HG03135 (cell line): ENCODE measurements at regions not wholly inside any gene's neighbourhood (a gene's known extent, or its start where the extent isn't known, plus 50 kb on each side); places are given as distances from the start of the nearest gene placed in this dataset.
"Not testable (repeated sequence)": the region's sequence is repeated elsewhere in the genome, so short reads cannot be mapped to it uniquely, and the experiment has no call there.

ENCODE experiments used
- ATAC-seq: cut with Tn5 transposase; IDR thresholded peaks from one replicate; pipeline ENCODE4 v1.9.1; 2021; ENCODE audit warnings: mild to moderate bottlenecking, moderate library complexity; ENCODE audit not compliant: unreplicated experiment

- ATAC-seq: no peak
These were observed 757.1 kb upstream of the ADGRL3 start for GRCh38 chr4:60443068-60443467.

- no peak for ATAC-seq
These were observed 756.3 kb upstream of the ADGRL3 start for GRCh38 chr4:60443796-60444195.

GRCh38 chr4:60450054-60450453 lies 750.1 kb upstream of the ADGRL3 start:
- no peak for ATAC-seq

GRCh38 chr4:60452266-60452665 lies 747.9 kb upstream of the ADGRL3 start:
- no peak for ATAC-seq

GRCh38 chr4:60455380-60455779 lies 744.7 kb upstream of the ADGRL3 start:
- ATAC-seq: no peak

GRCh38 chr4:60461551-60461950 lies 738.6 kb upstream of the ADGRL3 start:
- ATAC-seq: no peak

GRCh38 chr4:60463857-60464502 lies 736.1 kb upstream of the ADGRL3 start:
- no peak for ATAC-seq

- ATAC-seq: no peak
These were observed 717.2 kb upstream of the ADGRL3 start for GRCh38 chr4:60482921-60483351.

GRCh38 chr4:60485276-60485675 lies 714.9 kb upstream of the ADGRL3 start:
- ATAC-seq: no peak

- ATAC-seq: not testable (repeated sequence)
These were observed 712.9 kb upstream of the ADGRL3 start for GRCh38 chr4:60487118-60487761.

- no peak for ATAC-seq
These were observed 699.3 kb upstream of the ADGRL3 start for GRCh38 chr4:60500810-60501209.

GRCh38 chr4:60502733-60503132 lies 697.4 kb upstream of the ADGRL3 start:
- ATAC-seq: no peak

GRCh38 chr4:60506061-60506460 lies 694.1 kb upstream of the ADGRL3 start:
- ATAC-seq: no peak

GRCh38 chr4:60522265-60522664 lies 677.9 kb upstream of the ADGRL3 start:
- no peak for ATAC-seq

- no peak for ATAC-seq
These were observed 668.2 kb upstream of the ADGRL3 start for GRCh38 chr4:60531776-60532379.

GRCh38 chr4:60544981-60545380 lies 655.1 kb upstream of the ADGRL3 start:
- ATAC-seq: no peak

GRCh38 chr4:60562334-60562733 lies 637.8 kb upstream of the ADGRL3 start:
- no peak for ATAC-seq

GRCh38 chr4:60565558-60565957 lies 634.6 kb upstream of the ADGRL3 start:
- no peak for ATAC-seq

- no peak for ATAC-seq
These were observed 624.8 kb upstream of the ADGRL3 start for GRCh38 chr4:60575336-60575735.

- no peak for ATAC-seq
These were observed 620.8 kb upstream of the ADGRL3 start for GRCh38 chr4:60579335-60579734.

GRCh38 chr4:60581919-60582536 lies 618.1 kb upstream of the ADGRL3 start:
- no peak for ATAC-seq

- no peak for ATAC-seq
These were observed 611.6 kb upstream of the ADGRL3 start for GRCh38 chr4:60588556-60588955.
